GM12878 (cell line): ENCODE measurements at regions not wholly inside any gene's neighbourhood (a gene's known extent, or its start where the extent isn't known, plus 50 kb on each side); places are given as distances from the start of the nearest gene placed in this dataset.

Source experiments
- ATAC-seq: fragments of 200-7000 bp; cut with Tn5 transposase; 3 replicates; pipeline ENCODE4 v1.9.1; 2020; ENCODE audit warnings: mild to moderate bottlenecking, moderate library complexity
- BruUV-seq: library from RNA; stranded (reverse); fragments of 400-500 nt; replicated peaks from 2 replicates; lab custom pipeline; 2021; lab: Mats Ljungman, UMichigan
- CTCF ChIA-PET: fragments of 300-600 bp; sonication (Branson Sonifier 250); formaldehyde crosslinking; extraction: SDS; loops from one replicate; lab custom pipeline; 2021; ENCODE audit warnings: inconsistent platforms; lab: Yijun Ruan, JAX
- POLR2A ChIA-PET: fragments of 350-600 bp; formaldehyde crosslinking; extraction: SDS; loops from one replicate; lab custom pipeline; 2021; ENCODE audit warnings: inconsistent platforms; lab: Charles Lee
- RAD21 ChIA-PET: fragments of 300-600 bp; sonication (Branson Sonifier 250); formaldehyde crosslinking; loops from one replicate; lab custom pipeline; 2023; ENCODE audit warnings: antibody characterized with exemption; ENCODE audit not compliant: unreplicated experiment; lab: Charles Lee
- SMC1A ChIA-PET: fragments of 300-600 bp; sonication (Branson Sonifier 250); formaldehyde crosslinking; loops from one replicate; lab custom pipeline; 2023; ENCODE audit not compliant: unreplicated experiment, uncharacterized antibody; lab: Charles Lee
- DNase-seq: peaks from one replicate; pipeline ENCODE4 v3.0.0-alpha.2; 2011; ENCODE audit warnings: low read depth, low spot score
- FAIRE-seq: peaks from 3 replicates; lab custom pipeline; 2011; peaks lifted over from hg19 to GRCh38; lab: Jason Lieb, UNC
- H2AFZ ChIP-seq: 2 replicates; pipeline ENCODE4 v1.6.0; 2011; ENCODE audit warnings: low read depth, low read length, control low read depth; ENCODE audit not compliant: control insufficient read depth
- H3K27ac ChIP-seq: 2 replicates; pipeline ENCODE4 v1.5.1; 2011; ENCODE audit warnings: control low read depth; ENCODE audit not compliant: control insufficient read depth, insufficient read depth
- H3K27me3 ChIP-seq, 2 experiments: replicated peaks in 1 of 2; 2 replicates each; pipeline versions ENCODE4 v1.6.0 to v1.6.1; 2011; ENCODE audit warnings: low read length in 1 of 2; ENCODE audit not compliant: control insufficient read depth in 2 of 2, insufficient read depth in 2 of 2
- H3K36me3 ChIP-seq, 2 experiments: 2 replicates each; pipeline ENCODE4 v1.5.1; 2011; ENCODE audit warnings: low read length in 1 of 2; ENCODE audit not compliant: control insufficient read depth in 2 of 2, insufficient read depth in 2 of 2
- H3K4me1 ChIP-seq: 2 replicates; pipeline ENCODE4 v1.6.1; 2011; ENCODE audit warnings: mild to moderate bottlenecking, low read length, moderate library complexity, mixed read lengths; ENCODE audit not compliant: control insufficient read depth, insufficient read depth
- H3K4me2 ChIP-seq: 2 replicates; pipeline ENCODE4 v1.6.0; 2011; ENCODE audit warnings: control low read depth; ENCODE audit not compliant: control insufficient read depth, insufficient read depth
- H3K4me3 ChIP-seq: fragments of 200-600 bp; sonication (generic); 2 replicates; pipeline ENCODE4 v1.5.1; 2016
- H3K79me2 ChIP-seq: 2 replicates; pipeline ENCODE4 v1.6.0; 2011; ENCODE audit warnings: low read length; ENCODE audit not compliant: control insufficient read depth, insufficient read depth
- H3K9ac ChIP-seq: 2 replicates; pipeline ENCODE4 v1.8.0; 2011; ENCODE audit warnings: low read length, control low read depth, mixed read lengths; ENCODE audit not compliant: control insufficient read depth, insufficient read depth
- H3K9me3 ChIP-seq: replicated peaks from 3 replicates; pipeline ENCODE4 v1.5.1; 2011; ENCODE audit warnings: mild to moderate bottlenecking, low read length; ENCODE audit not compliant: control insufficient read depth, insufficient read depth
- H4K20me1 ChIP-seq: 2 replicates; pipeline ENCODE4 v1.6.0; 2011; ENCODE audit not compliant: control insufficient read depth, insufficient read depth
- ATF7 ChIP-seq: fragments of 450-650 bp; IDR thresholded peaks from 2 replicates; pipeline ENCODE4 v1.6.1; 2016; ENCODE audit warnings: low read depth, mild to moderate bottlenecking
- CREB1 ChIP-seq: IDR thresholded peaks from 2 replicates; pipeline ENCODE4 v1.6.1; 2012; ENCODE audit warnings: low read depth, mild to moderate bottlenecking, inconsistent platforms
- DPF2 ChIP-seq: fragments of 450-650 bp; IDR thresholded peaks from 2 replicates; pipeline ENCODE4 v1.6.1; 2017; ENCODE audit warnings: mild to moderate bottlenecking
- E2F8 ChIP-seq: fragments of 450-650 bp; IDR thresholded peaks from 2 replicates; pipeline ENCODE4 v1.6.1; 2018; ENCODE audit warnings: mild to moderate bottlenecking, low read depth, moderate library complexity; ENCODE audit not compliant: partially characterized antibody
- ESRRA ChIP-seq: IDR thresholded peaks from 2 replicates; pipeline ENCODE4 v1.6.1; 2012; ENCODE audit warnings: mild to moderate bottlenecking, low read length, improper control_type of control experiment
- HDAC2 ChIP-seq: fragments of 200-600 bp; sonication (generic); IDR thresholded peaks from 2 replicates; pipeline ENCODE4 v1.6.1; 2017
- IRF4 ChIP-seq: IDR thresholded peaks from 2 replicates; pipeline ENCODE4 v1.6.1; 2011; ENCODE audit warnings: low read depth, low read length
- MTA2 ChIP-seq: fragments of 450-650 bp; IDR thresholded peaks from 2 replicates; pipeline ENCODE4 v1.6.1; 2016; ENCODE audit warnings: low read depth, mild to moderate bottlenecking, moderate library complexity
- RB1 ChIP-seq: fragments of 450-650 bp; formaldehyde crosslinking; IDR thresholded peaks from 2 replicates; pipeline ENCODE4 v1.6.1; 2017; ENCODE audit warnings: mild to moderate bottlenecking, borderline replicate concordance
- RELA ChIP-seq: fragments of 450-650 bp; IDR thresholded peaks from 2 replicates; pipeline ENCODE4 v1.8.0; 2014; ENCODE audit warnings: borderline replicate concordance; ENCODE audit not compliant: partially characterized antibody
- STAT1 ChIP-seq: fragments of 450-650 bp; conservative IDR thresholded peaks from 2 replicates; pipeline ENCODE4 v1.6.1; 2014; ENCODE audit warnings: antibody characterized with exemption, mild to moderate bottlenecking
- TCF3 ChIP-seq: IDR thresholded peaks from 2 replicates; pipeline ENCODE4 v1.6.1; 2012; ENCODE audit warnings: low read depth, mild to moderate bottlenecking, low read length, borderline replicate concordance; ENCODE audit not compliant: insufficient read depth
- WGBS: methylation state at CpG from one replicate; pipeline ENCODE4 v1.1.6; 2016; ENCODE audit warnings: low lambda C conversion rate; ENCODE audit not compliant: insufficient replicate concordance, insufficient coverage; ENCODE audit errors: missing lambda C conversion rate; 5-methylcytosine and 5-hydroxymethylcytosine counted together
- in situ Hi-C: fragments of 300-500 bp; cut with MboI; formaldehyde crosslinking; loops from 9 replicates; pipeline ENCODE4 v1.14.3; 2018; ENCODE audit warnings: mixed read lengths
- intact Hi-C: fragments of 100-400 bp; cut with micrococcal nuclease; formaldehyde crosslinking; loops from one replicate; pipeline ENCODE4 v1.14.2; 2022; ENCODE audit not compliant: unreplicated experiment

DNA sequence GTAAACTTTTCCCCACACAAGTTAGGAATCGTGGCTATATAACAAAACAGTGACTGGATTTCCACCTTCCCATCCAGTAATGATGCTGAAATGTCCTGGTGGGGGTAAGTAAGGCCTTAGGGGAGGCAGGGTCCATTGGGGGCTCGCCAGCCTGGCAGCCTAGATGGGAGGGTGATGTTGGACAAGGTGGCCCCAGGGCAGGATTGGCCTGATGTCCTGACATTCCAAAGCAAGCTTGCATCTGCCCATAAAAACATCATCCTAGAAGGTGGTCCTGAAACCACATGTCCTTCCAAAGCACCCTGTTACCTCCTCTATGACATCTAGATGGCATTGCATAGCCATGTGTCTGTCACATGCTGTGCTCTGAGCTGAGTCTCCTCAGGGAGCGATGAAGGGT, 54.1 kb upstream of the RAB6C start:
- in situ Hi-C loops, result no loop called here
- SMC1A ChIA-PET, result no interaction called here
- Histone ChIP-seq H3K4me2 (no peak overlapping the region), H3K27me3 (peaks cover 0 to 2% of the 10 kb centered on the region in 2 experiments; a peak in 2 of 4 replicates), H4K20me1 (no peaks in the 10 kb centered on the region), H3K27ac (no peak overlapping the region), H3K9ac (no peak overlapping the region), H3K79me2 (no peaks in the 10 kb centered on the region), H2AFZ (no peak overlapping the region), H3K4me1 (no peaks in the 10 kb centered on the region), H3K9me3 (no peaks in the 10 kb centered on the region), H3K36me3 (no peaks in the 10 kb centered on the region), H3K4me3 (no peak overlapping the region)
- TF ChIP-seq STAT1 (no peak), ESRRA (no peak), IRF4 (no peak), DPF2 (no peak), HDAC2 (no peak), MTA2 (no peak), TCF3 (no peak)
- RAD21 ChIA-PET, result no interaction called here
- 14% methylated on average over 3 of the region's 3 CpGs for WGBS
- no peak for DNase-seq
- POLR2A ChIA-PET, result no interaction called here
- CTCF ChIA-PET, result no interaction called here
- BruUV-seq, result no TSS peak
- intact Hi-C loops, result loop anchor here (10.0 kb wide), 1 partner anchor 1601 kb away; no protein-coding TSS in a partner anchor
- no peak for ATAC-seq
- FAIRE-seq, result no peak

DNA sequence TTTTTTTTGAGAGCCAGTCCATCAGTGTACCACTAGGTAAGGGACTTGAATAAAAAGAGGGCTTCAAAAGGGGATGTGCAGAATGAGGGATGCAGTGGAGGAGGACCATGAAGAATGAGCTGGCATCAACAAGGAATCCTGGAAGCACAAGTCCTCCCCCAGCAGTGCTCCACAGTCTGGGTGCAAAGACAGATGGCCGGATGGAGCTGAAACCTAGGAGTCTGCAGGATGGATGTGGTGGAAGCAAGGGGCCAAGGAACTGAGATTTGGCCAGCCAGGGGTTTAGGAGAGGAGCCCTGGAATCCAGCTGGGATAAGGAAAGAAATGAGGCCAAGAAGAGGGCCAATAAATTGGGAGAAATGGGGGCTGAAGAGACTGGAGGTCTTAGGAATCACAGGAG, 51.8 kb upstream of the RAB6C start:
- no peaks in the 10 kb centered on the region for H4K20me1 ChIP-seq
- ChIA-PET CTCF (no interaction called here), SMC1A (no interaction called here), RAD21 (no interaction called here), POLR2A (no interaction called here)
- H3K9ac ChIP-seq, result no peak overlapping the region
- H2AFZ ChIP-seq, result no peak overlapping the region
- 0% methylated on average over 1 of the region's 1 CpG for WGBS
- FAIRE-seq (no peak), ATAC-seq (no peak), DNase-seq (no peak)
- H3K27me3 ChIP-seq, result peaks cover 0 to 2% of the 10 kb centered on the region in 2 experiments; a peak in 2 of 4 replicates
- no peak overlapping the region for H3K27ac ChIP-seq
- TF ChIP-seq CREB1 (no peak), ATF7 (no peak), E2F8 (no peak), RELA (no peak), RB1 (no peak)
- H3K36me3 ChIP-seq, result no peaks in the 10 kb centered on the region
- no peaks in the 10 kb centered on the region for H3K9me3 ChIP-seq
- H3K4me3 ChIP-seq, result no peak overlapping the region
- in situ Hi-C loops (no loop called here), intact Hi-C loops (loop anchor here (10.0 kb wide), 1 partner anchor 1603 kb away; no protein-coding TSS in a partner anchor)
- H3K79me2 ChIP-seq, result no peaks in the 10 kb centered on the region
- BruUV-seq, result no TSS peak
- no peak overlapping the region for H3K4me2 ChIP-seq
- no peaks in the 10 kb centered on the region for H3K4me1 ChIP-seq
